Neutrophil (primary cell): ENCODE measurements at regions not wholly inside any gene's neighbourhood (a gene's known extent, or its start where the extent isn't known, plus 50 kb on each side); places are given as distances from the start of the nearest gene placed in this dataset.
"Not testable (repeated sequence)": the region's sequence is repeated elsewhere in the genome, so short reads cannot be mapped to it uniquely, and the experiment has no call there.

Source experiments
- H3K27ac ChIP-seq: fragments of 200-600 bp; sonication (generic); 2 replicates; pipeline ENCODE4 v1.5.1; 2016; ENCODE audit warnings: mild to moderate bottlenecking, moderate library complexity
- H3K27me3 ChIP-seq: fragments of 200-600 bp; sonication (generic); 2 replicates; pipeline ENCODE4 v1.6.0; 2016; ENCODE audit warnings: mild to moderate bottlenecking
- H3K36me3 ChIP-seq: fragments of 200-600 bp; sonication (generic); 2 replicates; pipeline ENCODE4 v1.5.1; 2017
- H3K4me1 ChIP-seq, 2 experiments: fragments of 200-600 bp in 1 of 2; sonication (generic) in 1 of 2; 1 replicate in 1 of 2; 2 replicates in 1 of 2; pipeline versions ENCODE4 v1.5.1 to v1.6.1; 2013 to 2016; ENCODE audit warnings: low read depth in 1 of 2, low read length in 1 of 2, mild to moderate bottlenecking in 1 of 2, moderate library complexity in 1 of 2; ENCODE audit not compliant: control insufficient read depth in 1 of 2, insufficient read depth in 1 of 2
- H3K4me3 ChIP-seq, 2 experiments: fragments of 200-600 bp in 1 of 2; sonication (generic) in 1 of 2; 1 replicate in 1 of 2; 2 replicates in 1 of 2; pipeline ENCODE4 v1.5.1; 2013 to 2016; ENCODE audit warnings: low read depth in 1 of 2, low read length in 1 of 2, mild to moderate bottlenecking in 1 of 2, moderate library complexity in 1 of 2
- H3K9me3 ChIP-seq: fragments of 200-600 bp; sonication (generic); 2 replicates; pipeline ENCODE4 v1.5.1; 2016
- CTCF ChIP-seq: fragments of 200-600 bp; sonication (generic); IDR thresholded peaks from 2 replicates; pipeline ENCODE4 v1.5.1; 2016; ENCODE audit warnings: antibody characterized with exemption

GRCh38 chr9:31325778-31326177 lies 1058.7 kb upstream of the ACO1 start:
- no peak overlapping the region for H3K27ac ChIP-seq
- no peak for TF ChIP-seq CTCF
- H3K4me3 ChIP-seq: no peak overlapping the region
- no peaks in the 10 kb centered on the region for H3K27me3 ChIP-seq
- H3K36me3 ChIP-seq: no peaks in the 10 kb centered on the region
- H3K9me3 ChIP-seq: no peaks in the 10 kb centered on the region
- no peaks in the 10 kb centered on the region for H3K4me1 ChIP-seq

GRCh38 chr9:31326883-31327282 lies 1057.6 kb upstream of the ACO1 start:
- H3K27me3 ChIP-seq: not testable (repeated sequence)

GRCh38 chr9:31334837-31335528 lies 1049.5 kb upstream of the ACO1 start:
- TF ChIP-seq CTCF: no peak
- no peaks in the 10 kb centered on the region for H3K4me1 ChIP-seq
- no peaks in the 10 kb centered on the region for H3K27me3 ChIP-seq
- no peak overlapping the region for H3K27ac ChIP-seq
- no peaks in the 10 kb centered on the region for H3K9me3 ChIP-seq
- no peak overlapping the region for H3K4me3 ChIP-seq
- no peaks in the 10 kb centered on the region for H3K36me3 ChIP-seq

More at GRCh38 chr9:31326883-31327282, 1057.6 kb upstream of the ACO1 start:
- H3K36me3 ChIP-seq, H3K27ac ChIP-seq, H3K4me1 ChIP-seq, H3K4me3 ChIP-seq, H3K9me3 ChIP-seq: not testable (repeated sequence)

- Histone ChIP-seq H3K4me3 (no peak overlapping the region), H3K9me3 (no peaks in the 10 kb centered on the region), H3K4me1 (no peaks in the 10 kb centered on the region), H3K27me3 (no peaks in the 10 kb centered on the region), H3K27ac (no peak overlapping the region), H3K36me3 (no peaks in the 10 kb centered on the region)
- TF ChIP-seq CTCF: no peak
Measured at GRCh38 chr9:31335529-31336234, 1048.8 kb upstream of the ACO1 start.

- Histone ChIP-seq H3K4me3 (no peak overlapping the region), H3K27ac (no peak overlapping the region)
Measured at GRCh38 chr9:31336386-31336785, 1048.1 kb upstream of the ACO1 start.

More at GRCh38 chr9:31336386-31336785, 1048.1 kb upstream of the ACO1 start:
- H3K4me1 ChIP-seq: no peaks in the 10 kb centered on the region
- H3K36me3 ChIP-seq: no peaks in the 10 kb centered on the region
- TF ChIP-seq CTCF: no peak
- H3K9me3 ChIP-seq: no peaks in the 10 kb centered on the region
- no peaks in the 10 kb centered on the region for H3K27me3 ChIP-seq
